PC-3 (cell line): ENCODE measurements at regions not wholly inside any gene's neighbourhood (a gene's known extent, or its start where the extent isn't known, plus 50 kb on each side); places are given as distances from the start of the nearest gene placed in this dataset.
"Not testable (repeated sequence)": the region's sequence is repeated elsewhere in the genome, so short reads cannot be mapped to it uniquely, and the experiment has no call there.

ENCODE experiments used
- ATAC-seq: fragments of 200-7000 bp; cut with Tn5 transposase; 2 replicates; pipeline ENCODE4 v1.9.1; 2020; ENCODE audit warnings: mild to moderate bottlenecking, moderate library complexity
- BruUV-seq: library from RNA; stranded (reverse); fragments of 400-500 nt; replicated peaks from 2 replicates; lab custom pipeline; 2021; lab: Mats Ljungman, UMichigan
- CTCF ChIA-PET: fragments of 300-600 bp; sonication (Branson Sonifier 250); formaldehyde crosslinking; loops from one replicate; lab custom pipeline; 2022; ENCODE audit warnings: antibody characterized with exemption; lab: Charles Lee
- POLR2A ChIA-PET: fragments of 300-600 bp; sonication (Branson Sonifier 250); formaldehyde crosslinking; loops from one replicate; lab custom pipeline; 2022; ENCODE audit warnings: antibody characterized with exemption; ENCODE audit not compliant: unreplicated experiment; lab: Charles Lee
- DNase-seq: peaks from one replicate; pipeline ENCODE4 v3.0.0-alpha.2; 2015
- H2AFZ ChIP-seq: fragments of 300-600 bp; sonication (generic); 2 replicates; pipeline ENCODE4 v1.6.0; 2016; ENCODE audit warnings: antibody characterized with exemption, low read length
- H3F3A ChIP-seq: fragments of 300-600 bp; sonication (generic); one replicate; pipeline ENCODE4 v1.6.0; 2017; ENCODE audit warnings: antibody characterized with exemption, low read length, control low read depth, mild to moderate bottlenecking; ENCODE audit not compliant: unreplicated experiment
- H3K27ac ChIP-seq: fragments of 300-600 bp; sonication (generic); 2 replicates; pipeline ENCODE4 v1.5.1; 2016; ENCODE audit warnings: mild to moderate bottlenecking, low read length
- H3K27me3 ChIP-seq: fragments of 300-600 bp; sonication (generic); 2 replicates; pipeline ENCODE4 v1.6.1; 2016; ENCODE audit warnings: low read length, mixed read lengths
- H3K36me3 ChIP-seq: fragments of 300-600 bp; sonication (generic); 2 replicates; pipeline ENCODE4 v1.6.1; 2016; ENCODE audit warnings: low read depth, mixed run types, low read length, mixed read lengths
- H3K4me1 ChIP-seq: fragments of 300-600 bp; sonication (generic); 2 replicates; pipeline ENCODE4 v1.5.1; 2016; ENCODE audit warnings: low read length; ENCODE audit not compliant: insufficient read depth
- H3K4me2 ChIP-seq: fragments of 300-600 bp; sonication (generic); 2 replicates; pipeline ENCODE4 v1.6.0; 2016; ENCODE audit warnings: low read length
- H3K4me3 ChIP-seq: fragments of 300-600 bp; sonication (generic); 2 replicates; pipeline ENCODE4 v1.5.1; 2016; ENCODE audit warnings: mild to moderate bottlenecking, low read length, mixed read lengths
- H3K79me2 ChIP-seq: fragments of 300-600 bp; sonication (generic); 2 replicates; pipeline ENCODE4 v1.6.1; 2017; ENCODE audit warnings: low read length, mixed read lengths
- H3K9ac ChIP-seq: fragments of 300-600 bp; sonication (generic); 2 replicates; pipeline ENCODE4 v1.6.0; 2016; ENCODE audit warnings: mild to moderate bottlenecking, low read length
- H3K9me2 ChIP-seq: fragments of 300-600 bp; sonication (generic); replicated peaks from 2 replicates; pipeline ENCODE4 v1.6.1; 2016; ENCODE audit warnings: mixed run types, low read length, mixed read lengths
- H3K9me3 ChIP-seq: fragments of 300-600 bp; sonication (generic); 2 replicates; pipeline ENCODE4 v1.6.1; 2016; ENCODE audit warnings: low read length, mixed read lengths
- H4K20me1 ChIP-seq: fragments of 300-600 bp; sonication (generic); 2 replicates; pipeline ENCODE4 v1.6.1; 2016; ENCODE audit warnings: low read length, mixed read lengths
- EZH2 ChIP-seq: fragments of 300-600 bp; sonication (generic); IDR thresholded peaks from one replicate; pipeline ENCODE4 v1.6.1; 2017; ENCODE audit warnings: antibody characterized with exemption, mild to moderate bottlenecking, low read length; ENCODE audit not compliant: unreplicated experiment
- EZH2phosphoT487 ChIP-seq: fragments of 300-600 bp; sonication (generic); IDR thresholded peaks from 2 replicates; pipeline ENCODE4 v1.6.1; 2018; ENCODE audit warnings: mild to moderate bottlenecking, antibody characterized with exemption, low read length, borderline replicate concordance
- intact Hi-C: fragments of 100-400 bp; cut with micrococcal nuclease; formaldehyde crosslinking; loops from 2 replicates; pipeline ENCODE4 v1.9.0; 2023
- TF ChIP-seq, protein P1 (sequence below): fragments of 300-600 bp; sonication (generic); conservative IDR thresholded peaks from 2 replicates; pipeline ENCODE4 v1.5.1; 2017; ENCODE audit warnings: antibody characterized with exemption, low read depth, mild to moderate bottlenecking, low read length

DNA sequence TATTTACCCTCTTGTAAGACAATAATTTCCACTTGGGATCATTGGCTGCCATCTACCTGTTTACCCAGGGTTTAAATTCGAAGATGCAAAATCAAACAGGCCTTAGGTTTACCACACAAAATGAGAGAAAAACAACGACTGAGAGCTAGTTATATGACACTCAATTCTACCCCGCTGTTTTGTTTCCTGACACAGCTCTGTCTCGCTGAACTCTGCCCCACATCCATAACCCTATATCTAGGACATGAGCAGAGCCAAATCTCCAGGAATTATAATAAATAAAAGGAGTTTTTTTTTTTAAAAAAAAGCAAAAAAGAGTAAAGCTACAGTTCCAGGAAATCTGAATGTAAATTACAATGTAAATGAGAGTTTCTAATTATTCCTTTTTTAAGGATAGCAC, 165.4 kb upstream of the NR2F2 start:
- Histone ChIP-seq H4K20me1 (no peaks in the 10 kb centered on the region), H3K79me2 (no peaks in the 10 kb centered on the region), H3K27me3 (no peaks in the 10 kb centered on the region), H3K27ac (no peak overlapping the region), H3F3A (no peaks in the 10 kb centered on the region), H3K9ac (no peak overlapping the region), H3K9me2 (no peaks in the 10 kb centered on the region), H3K4me1 (no peaks in the 10 kb centered on the region), H2AFZ (no peak overlapping the region), H3K9me3 (no peaks in the 10 kb centered on the region), H3K4me2 (no peak overlapping the region), H3K36me3 (no peaks in the 10 kb centered on the region), H3K4me3 (no peak overlapping the region)
- ATAC-seq (no peak), DNase-seq (no peak)
- intact Hi-C loops, result no loop called here
- TF ChIP-seq EZH2phosphoT487 (no peak), EZH2 (no peak)
- TF ChIP-seq, protein P1, sequence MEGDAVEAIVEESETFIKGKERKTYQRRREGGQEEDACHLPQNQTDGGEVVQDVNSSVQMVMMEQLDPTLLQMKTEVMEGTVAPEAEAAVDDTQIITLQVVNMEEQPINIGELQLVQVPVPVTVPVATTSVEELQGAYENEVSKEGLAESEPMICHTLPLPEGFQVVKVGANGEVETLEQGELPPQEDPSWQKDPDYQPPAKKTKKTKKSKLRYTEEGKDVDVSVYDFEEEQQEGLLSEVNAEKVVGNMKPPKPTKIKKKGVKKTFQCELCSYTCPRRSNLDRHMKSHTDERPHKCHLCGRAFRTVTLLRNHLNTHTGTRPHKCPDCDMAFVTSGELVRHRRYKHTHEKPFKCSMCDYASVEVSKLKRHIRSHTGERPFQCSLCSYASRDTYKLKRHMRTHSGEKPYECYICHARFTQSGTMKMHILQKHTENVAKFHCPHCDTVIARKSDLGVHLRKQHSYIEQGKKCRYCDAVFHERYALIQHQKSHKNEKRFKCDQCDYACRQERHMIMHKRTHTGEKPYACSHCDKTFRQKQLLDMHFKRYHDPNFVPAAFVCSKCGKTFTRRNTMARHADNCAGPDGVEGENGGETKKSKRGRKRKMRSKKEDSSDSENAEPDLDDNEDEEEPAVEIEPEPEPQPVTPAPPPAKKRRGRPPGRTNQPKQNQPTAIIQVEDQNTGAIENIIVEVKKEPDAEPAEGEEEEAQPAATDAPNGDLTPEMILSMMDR, result no peak
- BruUV-seq, result no TSS peak
- ChIA-PET CTCF (no interaction called here), POLR2A (no interaction called here)

DNA sequence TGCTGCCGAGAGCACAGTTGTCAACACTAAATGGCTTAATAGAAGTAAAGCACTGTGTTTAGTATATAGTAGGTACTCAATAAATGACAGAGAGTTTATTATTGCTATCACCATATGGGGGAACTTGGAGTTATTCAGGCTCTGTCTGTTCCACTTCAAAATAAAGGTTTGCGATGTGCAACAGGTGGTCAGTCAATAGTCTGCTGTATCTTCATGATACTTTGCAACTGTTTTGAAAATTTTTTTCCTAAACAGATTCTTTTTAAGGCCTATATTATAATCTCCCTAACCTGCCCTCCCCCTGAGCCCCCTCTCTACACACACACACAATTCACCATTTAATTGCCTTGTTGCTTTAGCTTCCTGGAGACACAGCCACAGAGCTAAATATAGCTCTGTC, 164.7 kb upstream of the NR2F2 start:
- Histone ChIP-seq H3K4me1 (no peaks in the 10 kb centered on the region), H3K9ac (no peak overlapping the region), H3K36me3 (no peaks in the 10 kb centered on the region), H2AFZ (no peak overlapping the region), H3K27me3 (no peaks in the 10 kb centered on the region), H4K20me1 (no peaks in the 10 kb centered on the region), H3K4me2 (no peak overlapping the region), H3K27ac (no peak overlapping the region), H3K9me3 (no peaks in the 10 kb centered on the region), H3K9me2 (no peaks in the 10 kb centered on the region), H3K79me2 (no peaks in the 10 kb centered on the region), H3F3A (no peaks in the 10 kb centered on the region), H3K4me3 (no peak overlapping the region)
- POLR2A ChIA-PET, result no interaction called here
- ATAC-seq, result no peak
- TF ChIP-seq EZH2phosphoT487 (no peak), EZH2 (no peak)
- TF ChIP-seq, protein P1, result no peak
- DNase-seq, result no peak
- no TSS peak for BruUV-seq
- CTCF ChIA-PET, result no interaction called here
- intact Hi-C loops, result no loop called here

DNA sequence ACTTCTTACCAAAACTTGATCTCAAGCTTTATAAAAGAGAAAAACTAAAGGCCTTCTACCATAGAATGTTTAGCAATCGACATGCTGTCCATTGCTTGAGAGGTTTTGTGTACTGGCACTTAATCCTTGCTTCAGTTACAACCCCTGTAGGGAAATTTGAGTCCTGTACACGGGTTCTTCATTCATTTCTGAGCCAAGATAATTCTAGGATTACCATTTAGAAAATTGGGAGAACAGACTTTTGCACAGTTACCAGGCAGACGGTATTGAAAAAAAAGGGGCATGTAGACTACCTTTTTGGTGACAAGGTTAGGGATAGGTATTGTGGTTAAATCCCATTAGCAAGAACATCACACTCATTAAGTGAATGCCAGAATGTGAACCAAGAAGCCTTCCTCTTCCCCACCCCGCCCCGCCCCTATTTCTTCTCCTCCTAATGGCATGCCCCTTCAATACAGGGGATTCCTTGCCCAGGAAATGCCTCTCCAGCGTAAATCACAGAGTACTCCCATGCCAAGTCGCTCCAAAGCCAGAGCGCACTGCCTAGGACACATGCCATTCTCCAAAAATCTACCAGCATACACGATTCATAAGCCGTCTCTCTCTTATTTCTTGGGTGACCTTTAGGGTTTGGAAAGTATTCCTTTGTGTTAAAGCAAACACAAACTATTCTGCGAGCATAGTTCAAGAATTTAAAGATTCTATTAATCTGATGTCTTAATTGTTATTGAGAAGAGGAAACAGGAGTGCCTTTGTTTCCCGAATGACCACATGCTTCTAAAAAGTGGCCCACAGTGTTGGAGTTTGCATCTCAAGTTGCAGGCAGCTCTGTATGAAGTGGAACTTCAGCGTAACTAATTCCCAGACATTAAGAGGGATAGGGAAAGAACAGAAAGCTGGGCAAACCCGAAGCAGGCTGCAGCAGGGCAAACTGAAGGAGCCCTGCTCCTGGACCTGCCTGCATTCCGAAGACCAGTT, 164.0 kb upstream of the NR2F2 start:
- no peaks in the 10 kb centered on the region for H3K36me3 ChIP-seq
- no TSS peak for BruUV-seq
- CTCF ChIA-PET, result interaction anchor here (0.5 kb wide), 1 partner anchor 44 kb away, joined by 3 read pairs; no protein-coding TSS in a partner anchor
- POLR2A ChIA-PET, result no interaction called here
- H3K79me2 ChIP-seq, result no peaks in the 10 kb centered on the region
- H3K4me2 ChIP-seq, result no peak overlapping the region
- no peak overlapping the region for H3K4me3 ChIP-seq
- ATAC-seq (no peak), DNase-seq (no peak)
- no peaks in the 10 kb centered on the region for H3F3A ChIP-seq
- no peak overlapping the region for H3K27ac ChIP-seq
- H3K9ac ChIP-seq, result no peak overlapping the region
- intact Hi-C loops, result no loop called here
- H2AFZ ChIP-seq, result no peak overlapping the region
- H3K9me2 ChIP-seq, result no peaks in the 10 kb centered on the region
- no peak for TF ChIP-seq EZH2phosphoT487
- no peaks in the 10 kb centered on the region for H3K27me3 ChIP-seq
- H3K9me3 ChIP-seq, result no peaks in the 10 kb centered on the region
- H3K4me1 ChIP-seq, result no peaks in the 10 kb centered on the region
- H4K20me1 ChIP-seq, result no peaks in the 10 kb centered on the region

DNA sequence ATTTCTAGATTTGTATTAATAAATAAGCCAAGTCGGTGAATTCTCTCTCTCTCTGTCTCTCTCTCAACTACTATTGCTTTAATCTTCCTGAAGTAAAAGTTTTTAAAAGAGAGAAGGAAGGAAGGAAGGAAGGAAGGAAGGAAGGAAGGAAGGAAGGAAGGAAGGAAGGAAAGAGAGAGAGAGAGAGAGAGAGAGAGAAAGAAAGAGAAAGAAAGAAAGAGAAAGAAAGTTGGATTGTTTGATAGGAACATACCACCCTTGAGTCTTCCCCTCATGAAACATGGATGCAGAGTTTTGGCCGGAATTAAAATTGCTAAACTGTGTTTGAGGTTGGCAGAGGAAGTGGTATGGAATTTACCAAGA, 159.9 kb upstream of the NR2F2 start:
- CTCF ChIA-PET, ATAC-seq, H3K36me3 ChIP-seq, H3K4me3 ChIP-seq, intact Hi-C loops, H3K4me2 ChIP-seq, H3K79me2 ChIP-seq, DNase-seq, H3K9ac ChIP-seq, H3K9me2 ChIP-seq, H3F3A ChIP-seq, H4K20me1 ChIP-seq, H3K4me1 ChIP-seq, H3K9me3 ChIP-seq, H3K27me3 ChIP-seq, BruUV-seq, H3K27ac ChIP-seq, POLR2A ChIA-PET, H2AFZ ChIP-seq: not testable (repeated sequence)
